Ramos (cell line): ENCODE measurements at regions not wholly inside any gene's neighbourhood (a gene's known extent, or its start where the extent isn't known, plus 50 kb on each side); places are given as distances from the start of the nearest gene placed in this dataset.

Experiments
- in situ Hi-C: fragments of 300-500 bp; cut with MboI; formaldehyde crosslinking; loops from one replicate; pipeline ENCODE4 v1.14.3; 2022; ENCODE audit warnings: low sequenced_read_pairs; ENCODE audit not compliant: unreplicated experiment

- in situ Hi-C loops, result no loop called here
Measured at GRCh38 chr14:25226214-25226613, 176.3 kb upstream of the STXBP6 start.

- in situ Hi-C loops, result no loop called here
Measured at GRCh38 chr14:25222256-25222655, 172.3 kb upstream of the STXBP6 start.

- in situ Hi-C loops, result no loop called here
Measured at GRCh38 chr14:25220514-25220913, 170.6 kb upstream of the STXBP6 start.

- in situ Hi-C loops, result no loop called here
Measured at GRCh38 chr14:25215607-25216006, 165.7 kb upstream of the STXBP6 start.

- in situ Hi-C loops, result no loop called here
Measured at GRCh38 chr14:25197885-25198284, 147.9 kb upstream of the STXBP6 start.

- in situ Hi-C loops, result no loop called here
Measured at GRCh38 chr14:25180221-25180620, 130.3 kb upstream of the STXBP6 start.

- in situ Hi-C loops, result no loop called here
Measured at GRCh38 chr14:25178255-25178654, 128.3 kb upstream of the STXBP6 start.

- in situ Hi-C loops, result loop anchor here (5.0 kb wide), 1 partner anchor 414 kb away; no protein-coding TSS in a partner anchor
Measured at GRCh38 chr14:25150934-25151790, 101.2 kb upstream of the STXBP6 start.

- in situ Hi-C loops, result loop anchor here (5.0 kb wide), 1 partner anchor 413 kb away; no protein-coding TSS in a partner anchor
Measured at GRCh38 chr14:25150401-25150800, 100.5 kb upstream of the STXBP6 start.

- in situ Hi-C loops, result no loop called here
Measured at GRCh38 chr14:25140411-25140810, 90.5 kb upstream of the STXBP6 start.

- in situ Hi-C loops, result no loop called here
Measured at GRCh38 chr14:25136811-25137210, 86.9 kb upstream of the STXBP6 start.

GRCh38 chr14:25134184-25134583, 84.2 kb upstream of the STXBP6 start:
- in situ Hi-C loops, result loop anchor here (5.0 kb wide), 1 partner anchor 327 kb away; no protein-coding TSS in a partner anchor

- in situ Hi-C loops, result loop anchor here (5.0 kb wide), 1 partner anchor 326 kb away; no protein-coding TSS in a partner anchor
Measured at GRCh38 chr14:25132732-25133422, 82.9 kb upstream of the STXBP6 start.

GRCh38 chr14:25132094-25132493, 82.1 kb upstream of the STXBP6 start:
- in situ Hi-C loops, result loop anchor here (5.0 kb wide), 1 partner anchor 325 kb away; no protein-coding TSS in a partner anchor

- in situ Hi-C loops, result no loop called here
Measured at GRCh38 chr14:25122843-25123242, 72.9 kb upstream of the STXBP6 start.

- in situ Hi-C loops, result no loop called here
Measured at GRCh38 chr14:25122211-25122610, 72.3 kb upstream of the STXBP6 start.

GRCh38 chr14:25121337-25122129, 71.6 kb upstream of the STXBP6 start:
- in situ Hi-C loops, result no loop called here

GRCh38 chr14:25120261-25120660, 70.3 kb upstream of the STXBP6 start:
- in situ Hi-C loops, result no loop called here

GRCh38 chr14:25118671-25119070, 68.7 kb upstream of the STXBP6 start:
- in situ Hi-C loops, result no loop called here

GRCh38 chr14:25117342-25117741, 67.4 kb upstream of the STXBP6 start:
- in situ Hi-C loops, result no loop called here
